ENCODE measurements at regions not wholly inside any gene's neighbourhood (a gene's known extent, or its start where the extent isn't known, plus 50 kb on each side); places are given as distances from the start of the nearest gene placed in this dataset.

- no peak for TF ChIP-seq JUNB (IDR thresholded peaks at IDR 0.05)
Observed at GRCh38 chr11:127524618-127525017, 524.0 kb upstream of the KIRREL3 start (continued).

DNA sequence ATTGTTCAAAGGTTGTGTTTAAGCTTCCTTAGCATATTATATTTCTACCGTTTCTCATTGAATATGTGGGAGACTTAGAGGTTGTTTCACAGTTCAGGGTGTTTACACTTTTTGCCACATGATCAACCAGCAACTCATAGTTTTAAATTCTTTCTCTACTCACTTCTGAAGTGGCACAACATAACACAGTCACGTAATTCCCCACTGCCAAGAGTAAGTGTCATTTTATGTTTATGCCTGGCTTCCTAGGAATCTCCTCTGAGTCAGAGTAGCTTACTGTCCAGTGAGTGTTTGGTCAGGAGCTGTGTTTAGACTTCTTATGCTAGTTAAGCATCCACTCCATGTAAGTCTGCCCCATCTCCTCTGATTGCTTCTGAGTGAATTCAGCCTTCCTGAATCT, 520.8 kb upstream of the KIRREL3 start:
- WGBS (ENCODE audit: missing lambda C conversion rate) = 0% methylated on average over 2 of the region's 2 CpGs

DNA sequence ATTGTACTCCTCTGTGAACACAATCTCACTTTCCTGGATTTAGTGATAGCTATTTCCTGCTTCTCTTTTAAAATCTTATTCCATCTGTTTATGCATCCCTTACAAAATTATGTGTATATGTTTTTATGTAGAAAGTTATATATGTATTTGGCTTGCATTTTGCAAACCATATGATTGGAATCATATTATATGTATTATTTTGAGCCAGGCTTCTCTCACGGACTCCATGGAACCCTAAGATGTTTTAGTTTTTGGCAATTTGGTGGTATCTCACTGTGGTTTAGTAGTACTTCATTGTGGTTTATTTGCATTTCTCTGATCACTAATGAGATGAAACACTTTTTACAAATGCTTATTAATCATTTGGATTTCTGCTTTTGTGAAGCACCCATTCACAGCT, 507.3 kb upstream of the KIRREL3 start:
- POLR2A ChIA-PET = no interaction called here
- ATAC-seq (no peak), FAIRE-seq (no peak), DNase-seq (ENCODE audit: low read depth in 1 of 2, low spot score in 1 of 2) (no peak)
- TF ChIP-seq POLR2A (IDR thresholded peaks at IDR 0.05; ENCODE audit: low read length) (no peak), POLR2AphosphoS2 (conservative IDR thresholded peaks at IDR 0.05; ENCODE audit: low read length) (no peak), CHD4 (IDR thresholded peaks at IDR 0.05; ENCODE audit: borderline replicate concordance) (no peak), CBX2 (IDR thresholded peaks at IDR 0.05; ENCODE audit: borderline replicate concordance, low read depth) (no peak), RARB (CRISPR knock-in tag; IDR thresholded peaks at IDR 0.05) (no peak), PHF8 (IDR thresholded peaks at IDR 0.05; ENCODE audit: borderline replicate concordance, low read depth) (no peak), HOXB13 (CRISPR knock-in tag; IDR thresholded peaks at IDR 0.05; ENCODE audit: low read depth) (no peak)
- Histone ChIP-seq H3K4me3 (no peak overlapping the region), H3K9me3 (no peaks in the 10 kb centered on the region), H3K4me1 (no peaks in the 10 kb centered on the region), H3K4me2 (no peak overlapping the region), H3K27ac (no peak overlapping the region)
- WGBS (ENCODE audit: missing lambda C conversion rate) = 32% methylated on average over 1 of the region's 1 CpG
- CTCF ChIA-PET = no interaction called here

More for the DNA sequence above, 520.8 kb upstream of the KIRREL3 start:
- ChIA-PET POLR2A (no interaction called here), CTCF (interaction anchor here (1.3 kb wide), 1 partner anchor 27 kb away, joined by 3 read pairs; no protein-coding TSS in a partner anchor)
- no peak for TF ChIP-seq POLR2A (IDR thresholded peaks at IDR 0.05; ENCODE audit: low read length)
- TF ChIP-seq HOXB13 (CRISPR knock-in tag; IDR thresholded peaks at IDR 0.05; ENCODE audit: low read depth) = no peak
- TF ChIP-seq CHD4 (IDR thresholded peaks at IDR 0.05; ENCODE audit: borderline replicate concordance) = no peak
- no peak for TF ChIP-seq JUNB (IDR thresholded peaks at IDR 0.05)
- TF ChIP-seq JUN (IDR thresholded peaks at IDR 0.05) = no peak
- no peak for TF ChIP-seq HEYL (CRISPR knock-in tag; IDR thresholded peaks at IDR 0.05)
- no peak for TF ChIP-seq HOXA7 (CRISPR knock-in tag; IDR thresholded peaks at IDR 0.05)
- no peak for TF ChIP-seq HDAC2 (IDR thresholded peaks at IDR 0.05)
- Histone ChIP-seq H3K4me1 (no peaks in the 10 kb centered on the region), H3K9me3 (no peaks in the 10 kb centered on the region), H3K27ac (no peak overlapping the region), H3K4me3 (no peak overlapping the region), H3K4me2 (no peak overlapping the region)
- FAIRE-seq = no peak
- no peak for DNase-seq (ENCODE audit: low read depth in 1 of 2, low spot score in 1 of 2)
- no peak for ATAC-seq

DNA sequence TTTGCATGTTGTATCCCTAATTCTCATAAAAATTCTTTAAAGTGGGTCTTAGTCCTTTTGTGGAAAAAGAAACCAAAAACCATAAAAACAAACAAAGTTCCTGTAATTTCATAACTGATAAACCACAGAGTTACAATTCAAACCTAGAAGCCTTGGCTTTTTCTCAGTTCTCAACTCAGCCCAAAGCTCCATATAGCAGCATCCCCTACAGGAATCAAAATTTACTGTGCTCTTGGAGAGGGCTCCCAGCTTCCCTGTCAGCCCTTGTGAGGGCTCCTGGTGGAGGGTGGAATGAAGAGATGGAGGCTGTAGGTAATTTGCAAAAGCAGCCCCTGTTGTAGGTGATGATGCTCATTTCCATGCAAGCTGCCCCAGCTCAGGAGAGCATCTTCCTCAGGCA, 506.1 kb upstream of the KIRREL3 start:
- POLR2A ChIA-PET = no interaction called here
- ATAC-seq = no peak

GRCh38 chr11:127506126-127506525, 505.6 kb upstream of the KIRREL3 start:
- no peak for DNase-seq (ENCODE audit: low read depth in 1 of 2, low spot score in 1 of 2)
- no peak overlapping the region for H3K4me2 ChIP-seq
- no peak overlapping the region for H3K4me3 ChIP-seq
- no peak for FAIRE-seq
- 3% methylated on average over 2 of the region's 2 CpGs for WGBS (ENCODE audit: missing lambda C conversion rate)
- ChIA-PET POLR2A (no interaction called here), CTCF (no interaction called here)
- no peak for ATAC-seq
- no peak overlapping the region for H3K27ac ChIP-seq
- TF ChIP-seq TFCP2L1 (CRISPR knock-in tag; IDR thresholded peaks at IDR 0.05) = no peak
- no peak for TF ChIP-seq HOXB5 (CRISPR knock-in tag; IDR thresholded peaks at IDR 0.05)
- TF ChIP-seq, protein P1, sequence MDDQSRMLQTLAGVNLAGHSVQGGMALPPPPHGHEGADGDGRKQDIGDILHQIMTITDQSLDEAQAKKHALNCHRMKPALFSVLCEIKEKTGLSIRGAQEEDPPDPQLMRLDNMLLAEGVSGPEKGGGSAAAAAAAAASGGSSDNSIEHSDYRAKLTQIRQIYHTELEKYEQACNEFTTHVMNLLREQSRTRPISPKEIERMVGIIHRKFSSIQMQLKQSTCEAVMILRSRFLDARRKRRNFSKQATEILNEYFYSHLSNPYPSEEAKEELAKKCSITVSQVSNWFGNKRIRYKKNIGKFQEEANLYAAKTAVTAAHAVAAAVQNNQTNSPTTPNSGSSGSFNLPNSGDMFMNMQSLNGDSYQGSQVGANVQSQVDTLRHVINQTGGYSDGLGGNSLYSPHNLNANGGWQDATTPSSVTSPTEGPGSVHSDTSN (IDR thresholded peaks at IDR 0.05) = no peak
- no peak for TF ChIP-seq EP300 (IDR thresholded peaks at IDR 0.05)
- no peak for TF ChIP-seq PHF8 (IDR thresholded peaks at IDR 0.05; ENCODE audit: borderline replicate concordance, low read depth)
- no peak for TF ChIP-seq MYC (IDR thresholded peaks at IDR 0.05; ENCODE audit: borderline replicate concordance, low read length)
- TF ChIP-seq, protein P2, sequence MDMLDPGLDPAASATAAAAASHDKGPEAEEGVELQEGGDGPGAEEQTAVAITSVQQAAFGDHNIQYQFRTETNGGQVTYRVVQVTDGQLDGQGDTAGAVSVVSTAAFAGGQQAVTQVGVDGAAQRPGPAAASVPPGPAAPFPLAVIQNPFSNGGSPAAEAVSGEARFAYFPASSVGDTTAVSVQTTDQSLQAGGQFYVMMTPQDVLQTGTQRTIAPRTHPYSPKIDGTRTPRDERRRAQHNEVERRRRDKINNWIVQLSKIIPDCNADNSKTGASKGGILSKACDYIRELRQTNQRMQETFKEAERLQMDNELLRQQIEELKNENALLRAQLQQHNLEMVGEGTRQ (IDR thresholded peaks at IDR 0.05) = no peak
- TF ChIP-seq BHLHE40 (IDR thresholded peaks at IDR 0.05; ENCODE audit: low read depth, low read length) = no peak
- no peaks in the 10 kb centered on the region for H3K9me3 ChIP-seq
- H3K4me1 ChIP-seq = no peaks in the 10 kb centered on the region

More for the DNA sequence above, 506.1 kb upstream of the KIRREL3 start:
- H3K27ac ChIP-seq = no peak overlapping the region
- CTCF ChIA-PET = no interaction called here
- no peaks in the 10 kb centered on the region for H3K9me3 ChIP-seq
- H3K4me2 ChIP-seq = no peak overlapping the region
- no peak for DNase-seq (ENCODE audit: low read depth in 1 of 2, low spot score in 1 of 2)
- H3K4me1 ChIP-seq = no peaks in the 10 kb centered on the region
- TF ChIP-seq, protein P3, sequence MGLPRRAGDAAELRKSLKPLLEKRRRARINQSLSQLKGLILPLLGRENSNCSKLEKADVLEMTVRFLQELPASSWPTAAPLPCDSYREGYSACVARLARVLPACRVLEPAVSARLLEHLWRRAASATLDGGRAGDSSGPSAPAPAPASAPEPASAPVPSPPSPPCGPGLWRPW (IDR thresholded peaks at IDR 0.05) = no peak
- TF ChIP-seq RNF2 (IDR thresholded peaks at IDR 0.05; ENCODE audit: borderline replicate concordance, low read depth) (no peak), RFX5 (IDR thresholded peaks at IDR 0.05) (no peak), CHD4 (IDR thresholded peaks at IDR 0.05; ENCODE audit: borderline replicate concordance) (no peak), JUN (IDR thresholded peaks at IDR 0.05) (no peak), POLR2A (IDR thresholded peaks at IDR 0.05; ENCODE audit: low read length) (no peak), TP53 (CRISPR knock-in tag; IDR thresholded peaks at IDR 0.05) (no peak), CHD2 (IDR thresholded peaks at IDR 0.05; ENCODE audit: low read length, partially characterized antibody) (no peak), EP300 (IDR thresholded peaks at IDR 0.05) (no peak), HOXB13 (CRISPR knock-in tag; IDR thresholded peaks at IDR 0.05; ENCODE audit: low read depth) (no peak), BHLHE40 (IDR thresholded peaks at IDR 0.05; ENCODE audit: low read depth, low read length) (no peak)
- TF ChIP-seq, protein P4, sequence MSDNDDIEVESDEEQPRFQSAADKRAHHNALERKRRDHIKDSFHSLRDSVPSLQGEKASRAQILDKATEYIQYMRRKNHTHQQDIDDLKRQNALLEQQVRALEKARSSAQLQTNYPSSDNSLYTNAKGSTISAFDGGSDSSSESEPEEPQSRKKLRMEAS (IDR thresholded peaks at IDR 0.05) = no peak
- TF ChIP-seq, protein P1 (IDR thresholded peaks at IDR 0.05) = no peak
- FAIRE-seq = no peak
- H3K4me3 ChIP-seq = no peak overlapping the region
